Endothelial cell (in vitro differentiated cells): ENCODE measurements at regions not wholly inside any gene's neighbourhood (a gene's known extent, or its start where the extent isn't known, plus 50 kb on each side); places are given as distances from the start of the nearest gene placed in this dataset.

Source experiments
- DNase-seq: peaks from one replicate; pipeline ENCODE4 v3.0.0; 2021; ENCODE audit warnings: low spot score
- H3K27ac Mint-ChIP-seq: one replicate; pipeline ENCODE4 v1.8.0; 2021; ENCODE audit warnings: mixed read lengths, inconsistent platforms; ENCODE audit not compliant: unreplicated experiment
- H3K27me3 Mint-ChIP-seq: one replicate; pipeline ENCODE4 v1.8.0; 2021; ENCODE audit warnings: mild to moderate bottlenecking, moderate library complexity, mixed read lengths, inconsistent platforms; ENCODE audit not compliant: unreplicated experiment
- H3K36me3 Mint-ChIP-seq: one replicate; pipeline ENCODE4 v1.8.0; 2021; ENCODE audit warnings: mild to moderate bottlenecking, low read depth, mixed read lengths, inconsistent platforms; ENCODE audit not compliant: unreplicated experiment
- H3K4me1 Mint-ChIP-seq: one replicate; pipeline ENCODE4 v1.8.0; 2021; ENCODE audit warnings: mild to moderate bottlenecking, mixed read lengths, inconsistent platforms; ENCODE audit not compliant: unreplicated experiment
- H3K4me3 Mint-ChIP-seq: one replicate; pipeline ENCODE4 v1.8.0; 2021; ENCODE audit warnings: mild to moderate bottlenecking, mixed read lengths, inconsistent platforms; ENCODE audit not compliant: unreplicated experiment
- H3K9me3 Mint-ChIP-seq: one replicate; pipeline ENCODE4 v1.8.0; 2021; ENCODE audit warnings: mixed read lengths, inconsistent platforms; ENCODE audit not compliant: unreplicated experiment
- TF ChIP-seq, protein P1 (sequence below): fragments of 200-600 bp; sonication (generic); IDR thresholded peaks from one replicate; pipeline ENCODE4 v1.5.0; 2021; ENCODE audit warnings: antibody characterized with exemption; ENCODE audit not compliant: unreplicated experiment

DNA sequence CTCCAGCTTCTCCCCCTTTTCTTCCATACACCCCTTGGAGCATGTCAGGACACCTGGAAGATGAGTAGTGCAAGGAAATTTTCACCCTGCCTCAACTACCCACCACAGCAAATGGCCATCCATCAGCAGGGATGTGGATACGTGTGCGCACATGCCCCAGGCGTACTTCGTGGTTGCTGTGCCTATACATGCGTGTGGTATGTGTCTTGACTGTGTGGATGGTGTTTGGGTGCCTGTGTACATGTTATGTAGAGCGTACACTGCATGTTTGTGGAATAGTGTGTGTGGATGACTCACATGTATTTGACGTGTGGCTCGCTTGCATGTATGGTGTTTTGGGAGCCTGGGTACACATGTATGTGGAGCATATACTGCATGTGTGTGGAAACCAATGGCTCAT lies 158.5 kb downstream of the RRAGC start:
- Mint-ChIP-seq H3K27me3 (no peaks in the 10 kb centered on the region), H3K4me3 (no peak overlapping the region)
- DNase-seq, result no peak

GRCh38 chr1:38700077-38700470 lies 159.5 kb downstream of the RRAGC start:
- TF ChIP-seq, protein P1, sequence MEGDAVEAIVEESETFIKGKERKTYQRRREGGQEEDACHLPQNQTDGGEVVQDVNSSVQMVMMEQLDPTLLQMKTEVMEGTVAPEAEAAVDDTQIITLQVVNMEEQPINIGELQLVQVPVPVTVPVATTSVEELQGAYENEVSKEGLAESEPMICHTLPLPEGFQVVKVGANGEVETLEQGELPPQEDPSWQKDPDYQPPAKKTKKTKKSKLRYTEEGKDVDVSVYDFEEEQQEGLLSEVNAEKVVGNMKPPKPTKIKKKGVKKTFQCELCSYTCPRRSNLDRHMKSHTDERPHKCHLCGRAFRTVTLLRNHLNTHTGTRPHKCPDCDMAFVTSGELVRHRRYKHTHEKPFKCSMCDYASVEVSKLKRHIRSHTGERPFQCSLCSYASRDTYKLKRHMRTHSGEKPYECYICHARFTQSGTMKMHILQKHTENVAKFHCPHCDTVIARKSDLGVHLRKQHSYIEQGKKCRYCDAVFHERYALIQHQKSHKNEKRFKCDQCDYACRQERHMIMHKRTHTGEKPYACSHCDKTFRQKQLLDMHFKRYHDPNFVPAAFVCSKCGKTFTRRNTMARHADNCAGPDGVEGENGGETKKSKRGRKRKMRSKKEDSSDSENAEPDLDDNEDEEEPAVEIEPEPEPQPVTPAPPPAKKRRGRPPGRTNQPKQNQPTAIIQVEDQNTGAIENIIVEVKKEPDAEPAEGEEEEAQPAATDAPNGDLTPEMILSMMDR, result no peak
- DNase-seq, result no peak
- Mint-ChIP-seq H3K27me3 (no peaks in the 10 kb centered on the region), H3K4me1 (no peaks in the 10 kb centered on the region), H3K4me3 (no peak overlapping the region), H3K9me3 (no peaks in the 10 kb centered on the region), H3K27ac (no peak overlapping the region), H3K36me3 (no peaks in the 10 kb centered on the region)

More for the DNA sequence above, 158.5 kb downstream of the RRAGC start:
- no peaks in the 10 kb centered on the region for H3K9me3 Mint-ChIP-seq
- TF ChIP-seq, protein P1, result no peak
- no peaks in the 10 kb centered on the region for H3K4me1 Mint-ChIP-seq
- H3K27ac Mint-ChIP-seq, result no peak overlapping the region
- no peaks in the 10 kb centered on the region for H3K36me3 Mint-ChIP-seq

DNA sequence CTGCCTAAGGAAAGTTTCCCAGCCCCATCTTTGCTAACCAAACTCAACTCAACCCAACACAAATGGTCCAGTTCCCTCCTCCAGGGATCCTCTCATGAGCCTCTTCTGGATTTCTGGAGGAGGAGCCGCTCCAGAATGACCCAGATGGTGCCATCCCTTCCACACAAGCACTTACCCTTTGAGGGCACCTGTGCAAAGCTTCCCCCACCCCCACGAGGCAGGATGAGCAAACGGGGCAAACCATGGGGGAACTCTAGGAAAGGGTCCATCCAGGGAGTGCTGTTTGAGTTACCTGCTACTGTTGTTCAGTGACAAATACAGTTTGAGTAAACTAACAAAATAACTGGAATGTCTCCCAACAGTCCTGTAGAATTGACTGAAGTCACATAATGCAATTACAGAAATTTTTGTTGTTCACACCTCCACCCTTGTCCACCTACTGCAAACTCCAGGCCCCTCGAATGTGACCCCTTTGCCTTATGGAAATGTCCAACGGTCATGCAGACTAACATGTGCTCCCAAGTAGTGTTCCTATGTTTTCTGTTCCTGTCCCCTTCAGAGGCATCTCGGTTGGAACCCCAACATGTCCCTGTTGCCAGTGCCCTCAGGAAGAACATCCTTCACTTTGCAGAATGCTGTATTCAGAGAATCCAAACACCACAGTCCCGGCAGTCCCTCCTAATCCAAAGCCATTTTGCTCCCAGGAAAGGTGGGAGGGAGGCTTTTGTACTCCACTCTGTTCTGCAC lies 160.1 kb downstream of the RRAGC start:
- Mint-ChIP-seq H3K4me3 (no peak overlapping the region), H3K27me3 (no peaks in the 10 kb centered on the region), H3K27ac (no peak overlapping the region), H3K9me3 (no peaks in the 10 kb centered on the region), H3K36me3 (no peaks in the 10 kb centered on the region), H3K4me1 (no peaks in the 10 kb centered on the region)
- no peak for DNase-seq
- TF ChIP-seq, protein P1, result no peak

DNA sequence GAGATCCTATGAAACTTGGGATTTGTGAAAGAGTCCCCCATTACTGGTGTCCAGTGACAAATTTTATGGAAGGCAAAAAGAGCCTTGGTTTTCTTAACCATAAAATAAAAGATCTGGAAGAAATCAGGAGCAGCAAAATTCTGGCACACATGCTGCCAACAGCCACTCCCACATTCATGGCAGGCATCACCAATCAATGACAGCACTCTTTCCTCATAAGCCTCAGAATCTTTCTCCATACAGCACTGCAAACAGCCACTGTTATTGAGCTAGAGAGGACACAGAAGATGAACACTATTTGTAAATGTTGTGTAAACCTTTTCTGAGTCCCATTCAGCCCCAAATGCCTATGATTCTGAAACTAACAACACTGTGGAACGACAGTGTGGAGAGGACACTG lies 162.2 kb downstream of the RRAGC start:
- DNase-seq, result no peak
- Mint-ChIP-seq H3K36me3 (no peaks in the 10 kb centered on the region), H3K27me3 (no peaks in the 10 kb centered on the region), H3K4me3 (no peak overlapping the region), H3K27ac (no peak overlapping the region), H3K4me1 (no peaks in the 10 kb centered on the region), H3K9me3 (no peaks in the 10 kb centered on the region)
- TF ChIP-seq, protein P1, result no peak

- DNase-seq, result no peak
- no peaks in the 10 kb centered on the region for H3K9me3 Mint-ChIP-seq
- H3K27ac Mint-ChIP-seq, result no peak overlapping the region
- no peaks in the 10 kb centered on the region for H3K27me3 Mint-ChIP-seq
- H3K4me1 Mint-ChIP-seq, result no peaks in the 10 kb centered on the region
- no peak overlapping the region for H3K4me3 Mint-ChIP-seq
- no peaks in the 10 kb centered on the region for H3K36me3 Mint-ChIP-seq
- TF ChIP-seq, protein P1, result no peak
These were observed 163.2 kb downstream of the RRAGC start for GRCh38 chr1:38696371-38696770.
